ENCODE measurements at regions not wholly inside any gene's neighbourhood (a gene's known extent, or its start where the extent isn't known, plus 50 kb on each side); places are given as distances from the start of the nearest gene placed in this dataset.

DNA sequence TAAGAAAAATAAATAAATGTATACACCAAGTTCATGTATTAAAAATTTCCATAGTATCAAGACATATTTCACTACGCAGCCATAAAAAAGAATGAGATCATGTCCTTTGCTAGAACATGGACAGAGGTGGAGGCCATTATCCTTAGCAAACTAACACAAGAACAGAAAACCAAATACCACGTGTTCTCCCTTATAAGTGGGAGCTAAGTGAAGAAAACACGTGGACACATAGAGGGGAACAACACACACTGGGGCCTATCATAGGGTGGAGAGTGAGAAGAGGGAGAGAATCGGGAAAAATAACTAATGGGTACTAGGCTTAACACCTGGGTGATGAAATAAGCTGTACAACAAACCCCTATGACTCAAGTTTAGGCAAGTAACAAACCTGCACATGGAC, 552.4 kb upstream of the PBX1 start:
- DNase-seq (ENCODE audit: low read depth) = no peak
- no peak for TF ChIP-seq CTCF (conservative IDR thresholded peaks at IDR 0.05; ENCODE audit: control insufficient read depth, insufficient read depth, low read depth, low read length)
- H3K4me3 ChIP-seq (ENCODE audit: control insufficient read depth, low read depth, low read length) = no peak overlapping the region

GRCh38 chr1:164017239-164017638, 541.7 kb upstream of the PBX1 start:
- no peak overlapping the region for H3K4me3 ChIP-seq (ENCODE audit: control insufficient read depth, low read depth, low read length)
- no peak for TF ChIP-seq CTCF (conservative IDR thresholded peaks at IDR 0.05; ENCODE audit: control insufficient read depth, insufficient read depth, low read depth, low read length)
- DNase-seq (ENCODE audit: low read depth) = no peak

GRCh38 chr1:164020391-164020790, 538.6 kb upstream of the PBX1 start:
- no peak overlapping the region for H3K4me3 ChIP-seq (ENCODE audit: control insufficient read depth, low read depth, low read length)
- no peak for TF ChIP-seq CTCF (conservative IDR thresholded peaks at IDR 0.05; ENCODE audit: control insufficient read depth, insufficient read depth, low read depth, low read length)
- DNase-seq (ENCODE audit: low read depth) = no peak

DNA sequence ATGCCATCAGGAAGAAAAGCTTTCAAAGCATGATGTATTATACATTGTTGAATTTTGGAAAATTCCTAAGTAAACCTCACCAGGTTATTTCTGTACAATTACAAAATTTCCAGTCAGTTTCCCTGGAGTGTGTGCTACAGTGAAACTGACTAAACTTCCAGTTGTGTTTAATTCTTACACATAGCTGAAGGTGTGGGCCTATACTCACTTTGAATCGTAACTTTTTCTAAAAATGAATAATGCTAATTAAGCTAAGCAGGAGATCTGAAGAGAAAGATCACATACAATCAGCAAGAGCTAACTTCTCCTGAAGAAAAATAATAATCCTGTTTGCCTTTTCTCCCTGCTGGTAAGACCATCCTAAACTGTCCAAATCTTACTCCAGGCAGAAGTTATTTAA, 537.2 kb upstream of the PBX1 start:
- TF ChIP-seq CTCF (conservative IDR thresholded peaks at IDR 0.05; ENCODE audit: control insufficient read depth, insufficient read depth, low read depth, low read length) = no peak
- no peak for DNase-seq (ENCODE audit: low read depth)

DNA sequence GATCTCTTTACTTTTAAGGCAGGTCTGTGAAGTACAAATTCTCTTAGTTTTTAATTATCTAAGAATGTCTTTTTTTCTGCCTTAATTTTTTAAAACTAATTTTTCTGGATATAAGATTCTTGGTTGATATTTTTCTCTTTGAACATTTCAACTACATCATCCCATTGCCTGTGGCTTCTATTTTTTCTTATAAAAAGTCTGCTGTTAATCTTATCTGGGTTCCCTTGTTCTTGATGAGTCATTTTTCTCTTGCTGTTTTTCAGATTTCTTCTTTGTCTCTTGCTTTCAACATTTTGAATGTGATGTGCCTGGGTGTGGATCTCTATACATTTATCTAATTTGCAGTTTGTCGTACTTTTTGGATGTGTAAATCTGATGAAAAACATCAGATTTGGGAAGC, 525.2 kb upstream of the PBX1 start:
- no peak for DNase-seq (ENCODE audit: low read depth)
- no peak for TF ChIP-seq CTCF (conservative IDR thresholded peaks at IDR 0.05; ENCODE audit: control insufficient read depth, insufficient read depth, low read depth, low read length)
- no peak overlapping the region for H3K4me3 ChIP-seq (ENCODE audit: control insufficient read depth, low read depth, low read length)

More for the DNA sequence above, 537.2 kb upstream of the PBX1 start:
- H3K4me3 ChIP-seq (ENCODE audit: control insufficient read depth, low read depth, low read length) = no peak overlapping the region

GRCh38 chr1:164040754-164041153, 518.2 kb upstream of the PBX1 start:
- H3K4me3 ChIP-seq (ENCODE audit: control insufficient read depth, low read depth, low read length) = no peak overlapping the region
- no peak for TF ChIP-seq CTCF (conservative IDR thresholded peaks at IDR 0.05; ENCODE audit: control insufficient read depth, insufficient read depth, low read depth, low read length)
- no peak for DNase-seq (ENCODE audit: low read depth)

GRCh38 chr1:164051782-164052181, 507.2 kb upstream of the PBX1 start:
- peak; percentile 64 for DNase-seq (ENCODE audit: low read depth)
- TF ChIP-seq CTCF (conservative IDR thresholded peaks at IDR 0.05; ENCODE audit: control insufficient read depth, insufficient read depth, low read depth, low read length) = no peak
- no peak overlapping the region for H3K4me3 ChIP-seq (ENCODE audit: control insufficient read depth, low read depth, low read length)

All from fibroblast of mammary gland (primary cell).